ENCODE measurements at regions not wholly inside any gene's neighbourhood (a gene's known extent, or its start where the extent isn't known, plus 50 kb on each side); places are given as distances from the start of the nearest gene placed in this dataset.
"Not testable (repeated sequence)": the region's sequence is repeated elsewhere in the genome, so short reads cannot be mapped to it uniquely, and the experiment has no call there.

DNA sequence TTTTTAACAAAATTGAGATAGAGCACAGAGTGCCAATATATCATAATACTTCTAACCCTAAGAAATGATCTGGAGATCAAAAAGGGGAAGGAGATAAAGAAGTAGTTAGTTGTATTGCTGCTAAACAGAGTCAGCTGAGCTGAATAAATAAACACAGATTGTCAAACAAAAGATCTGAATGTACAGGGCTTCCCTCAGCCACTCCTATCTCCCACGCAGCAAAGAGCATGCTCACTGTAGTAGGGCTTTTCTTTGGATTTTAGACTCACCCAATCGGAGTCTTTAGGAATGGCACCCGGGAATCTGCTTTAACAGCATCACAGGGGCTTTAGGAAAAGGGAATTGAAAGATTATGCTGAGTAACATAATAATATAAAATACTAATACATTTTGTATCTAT is 222.2 kb upstream of the STXBP5 start:
- Histone ChIP-seq H3K36me3 (ENCODE audit: insufficient read depth, low read depth, low read length) (no peaks in the 10 kb centered on the region), H3K4me1 (ENCODE audit: insufficient read depth, low read length) (no peaks in the 10 kb centered on the region), H3K27me3 (ENCODE audit: insufficient read depth, low read length) (no peaks in the 10 kb centered on the region), H3K4me3 (ENCODE audit: low read length) (no peak overlapping the region), H3K27ac (ENCODE audit: low read length) (no peak overlapping the region), H3K9ac (ENCODE audit: low read depth, low read length) (no peak overlapping the region), H3K9me3 (ENCODE audit: insufficient read depth, low read depth, low read length) (no peaks in the 10 kb centered on the region)

DNA sequence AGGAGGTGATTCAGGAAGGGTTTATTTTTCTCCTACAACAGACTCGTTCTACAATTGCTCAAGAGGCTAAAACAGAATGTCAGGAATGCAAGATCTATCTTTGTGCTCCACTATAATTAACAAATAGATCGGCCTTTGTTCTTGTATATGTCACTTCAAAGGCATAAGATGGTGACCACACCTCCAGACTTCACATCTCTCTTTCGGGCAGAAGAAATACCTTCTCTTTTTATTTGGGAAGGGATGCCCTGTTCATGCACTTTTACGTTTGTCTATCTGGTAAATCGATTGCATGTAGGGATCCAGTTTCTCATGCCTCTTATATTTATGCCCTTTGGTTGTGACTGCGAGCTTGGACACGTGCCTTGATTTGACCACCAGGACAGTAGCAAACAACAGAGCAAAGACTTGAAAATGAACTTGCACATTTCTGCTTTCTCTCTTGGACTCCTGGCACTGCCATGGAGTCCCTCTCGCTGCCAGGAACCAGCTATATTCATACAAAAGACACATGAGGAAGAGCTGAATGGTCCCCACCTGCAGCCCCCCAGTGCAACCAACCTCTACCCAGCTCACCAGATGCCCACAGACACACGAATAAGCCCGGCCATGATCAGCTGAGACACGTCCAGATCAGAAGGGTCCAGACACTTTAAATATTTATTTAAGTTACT is 219.8 kb upstream of the STXBP5 start:
- no peaks in the 10 kb centered on the region for H3K9me3 ChIP-seq (ENCODE audit: insufficient read depth, low read depth, low read length)
- no peak overlapping the region for H3K4me3 ChIP-seq (ENCODE audit: low read length)
- H3K36me3 ChIP-seq (ENCODE audit: insufficient read depth, low read depth, low read length), result no peaks in the 10 kb centered on the region
- H3K27me3 ChIP-seq (ENCODE audit: insufficient read depth, low read length), result no peaks in the 10 kb centered on the region
- H3K9ac ChIP-seq (ENCODE audit: low read depth, low read length), result no peak overlapping the region
- no peaks in the 10 kb centered on the region for H3K4me1 ChIP-seq (ENCODE audit: insufficient read depth, low read length)
- H3K27ac ChIP-seq (ENCODE audit: low read length), result no peak overlapping the region

DNA sequence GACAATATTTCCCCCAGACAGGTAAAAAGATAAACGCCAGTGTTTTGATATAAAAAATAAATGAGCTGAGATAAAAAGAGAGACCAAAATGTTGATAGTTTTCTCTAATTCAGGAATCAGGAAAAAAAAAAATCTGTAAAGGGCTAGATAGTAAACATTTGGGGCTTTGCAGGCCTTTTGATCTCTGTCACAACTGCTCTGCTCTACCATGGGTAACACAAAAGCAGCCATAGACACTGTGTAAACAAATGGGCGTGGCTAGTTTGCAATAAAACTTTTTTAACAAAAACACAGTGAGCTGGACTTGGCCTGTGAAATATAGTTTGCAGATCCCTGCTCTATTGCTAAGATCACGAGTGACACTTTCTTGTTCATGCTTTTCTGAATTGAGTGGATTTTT is 219.1 kb upstream of the STXBP5 start:
- H3K9me3 ChIP-seq (ENCODE audit: insufficient read depth, low read depth, low read length), result no peaks in the 10 kb centered on the region
- H3K4me1 ChIP-seq (ENCODE audit: insufficient read depth, low read length), result no peaks in the 10 kb centered on the region
- no peak overlapping the region for H3K9ac ChIP-seq (ENCODE audit: low read depth, low read length)
- H3K4me3 ChIP-seq (ENCODE audit: low read length), result no peak overlapping the region
- H3K27me3 ChIP-seq (ENCODE audit: insufficient read depth, low read length), result no peaks in the 10 kb centered on the region
- H3K36me3 ChIP-seq (ENCODE audit: insufficient read depth, low read depth, low read length), result no peaks in the 10 kb centered on the region
- H3K27ac ChIP-seq (ENCODE audit: low read length), result no peak overlapping the region

DNA sequence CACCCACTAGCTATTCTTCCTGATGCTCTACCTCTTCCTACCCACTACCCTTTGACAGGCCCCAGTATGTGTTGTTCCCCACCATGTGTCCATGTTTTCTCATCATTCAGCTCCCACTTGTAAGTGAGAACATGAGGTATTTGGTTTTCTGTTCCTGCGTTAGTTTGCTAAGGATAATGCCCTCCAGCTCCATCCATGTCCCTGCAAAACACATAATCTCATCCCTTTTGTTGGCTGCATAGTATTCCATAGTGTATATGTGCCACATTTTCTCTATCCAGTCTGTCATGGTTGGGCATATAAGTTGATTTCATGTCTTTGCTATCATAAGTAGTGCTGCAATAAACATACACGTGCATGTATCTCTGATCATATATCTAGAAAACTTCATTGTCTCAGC is 218.3 kb upstream of the STXBP5 start:
- Histone ChIP-seq H3K4me1 (ENCODE audit: insufficient read depth, low read length) (no peaks in the 10 kb centered on the region), H3K27ac (ENCODE audit: low read length) (no peak overlapping the region), H3K9me3 (ENCODE audit: insufficient read depth, low read depth, low read length) (no peaks in the 10 kb centered on the region), H3K27me3 (ENCODE audit: insufficient read depth, low read length) (no peaks in the 10 kb centered on the region), H3K4me3 (ENCODE audit: low read length) (no peak overlapping the region), H3K9ac (ENCODE audit: low read depth, low read length) (no peak overlapping the region), H3K36me3 (ENCODE audit: insufficient read depth, low read depth, low read length) (no peaks in the 10 kb centered on the region)

DNA sequence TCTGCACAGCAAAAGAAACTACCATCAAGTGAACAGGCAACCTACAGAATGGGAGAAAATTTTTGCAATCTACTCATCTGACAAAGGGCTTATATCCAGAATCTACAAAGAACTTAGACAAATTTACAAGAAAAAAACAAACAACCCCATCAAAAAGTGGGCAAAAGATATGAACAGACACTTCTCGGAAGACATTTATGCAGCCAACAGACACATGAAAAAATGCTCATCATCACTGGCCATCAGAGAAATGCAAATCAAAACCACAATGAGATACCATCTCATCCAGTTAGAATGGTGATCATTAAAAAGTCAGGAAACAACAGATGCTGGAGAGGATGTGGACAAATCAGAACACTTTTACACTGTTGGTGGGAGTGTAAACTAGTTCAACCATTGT is 216.3 kb upstream of the STXBP5 start:
- H3K36me3 ChIP-seq (ENCODE audit: insufficient read depth, low read depth, low read length); H3K9me3 ChIP-seq (ENCODE audit: insufficient read depth, low read depth, low read length); H3K4me3 ChIP-seq (ENCODE audit: low read length); H3K27ac ChIP-seq (ENCODE audit: low read length); H3K27me3 ChIP-seq (ENCODE audit: insufficient read depth, low read length); H3K9ac ChIP-seq (ENCODE audit: low read depth, low read length); H3K4me1 ChIP-seq (ENCODE audit: insufficient read depth, low read length): not testable (repeated sequence)

DNA sequence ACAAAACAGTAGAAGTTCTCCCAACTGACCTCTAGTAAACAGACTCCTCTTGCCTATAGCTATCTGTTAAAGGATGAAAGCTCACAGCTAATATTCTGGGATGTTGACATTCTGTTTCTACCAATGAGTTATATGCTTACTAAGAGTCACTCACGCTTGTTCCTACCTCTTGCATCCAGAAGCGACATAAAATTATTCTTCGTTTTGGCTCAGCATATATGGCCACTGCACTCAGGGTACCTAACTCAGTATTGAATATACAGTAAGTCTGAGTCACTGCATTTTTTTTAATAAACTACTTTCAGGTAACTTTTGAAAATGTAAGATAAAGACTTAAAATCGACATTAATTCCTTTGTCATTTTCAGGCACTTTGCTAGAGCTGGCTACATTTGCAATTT is 214.4 kb upstream of the STXBP5 start:
- no peak overlapping the region for H3K4me3 ChIP-seq (ENCODE audit: low read length)
- H3K9me3 ChIP-seq (ENCODE audit: insufficient read depth, low read depth, low read length), result no peaks in the 10 kb centered on the region
- no peaks in the 10 kb centered on the region for H3K27me3 ChIP-seq (ENCODE audit: insufficient read depth, low read length)
- H3K36me3 ChIP-seq (ENCODE audit: insufficient read depth, low read depth, low read length), result no peaks in the 10 kb centered on the region
- H3K27ac ChIP-seq (ENCODE audit: low read length), result no peak overlapping the region
- no peak overlapping the region for H3K9ac ChIP-seq (ENCODE audit: low read depth, low read length)
- H3K4me1 ChIP-seq (ENCODE audit: insufficient read depth, low read length), result no peaks in the 10 kb centered on the region

DNA sequence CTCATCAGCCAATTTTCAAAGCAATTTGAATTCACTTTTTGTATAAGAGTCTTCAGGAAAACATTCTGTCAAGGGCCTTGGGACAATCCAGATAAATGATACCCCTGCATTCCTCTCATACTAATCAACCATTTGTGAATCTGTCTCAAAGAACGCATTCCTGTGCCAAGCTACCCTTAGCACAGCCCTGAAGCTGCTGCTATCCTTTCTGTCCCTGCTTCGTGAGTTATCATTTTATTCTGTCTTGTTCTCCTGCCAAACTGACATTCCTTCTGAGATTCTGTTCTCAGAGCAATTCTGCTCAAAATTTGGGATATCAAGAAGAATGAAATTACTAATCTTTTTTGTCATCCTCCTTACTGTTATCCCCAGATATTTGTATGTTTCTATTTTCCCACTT is 213.9 kb upstream of the STXBP5 start:
- Histone ChIP-seq H3K4me3 (ENCODE audit: low read length) (no peak overlapping the region), H3K27ac (ENCODE audit: low read length) (no peak overlapping the region), H3K27me3 (ENCODE audit: insufficient read depth, low read length) (no peaks in the 10 kb centered on the region), H3K4me1 (ENCODE audit: insufficient read depth, low read length) (no peaks in the 10 kb centered on the region), H3K36me3 (ENCODE audit: insufficient read depth, low read depth, low read length) (no peaks in the 10 kb centered on the region), H3K9me3 (ENCODE audit: insufficient read depth, low read depth, low read length) (no peaks in the 10 kb centered on the region), H3K9ac (ENCODE audit: low read depth, low read length) (no peak overlapping the region)

DNA sequence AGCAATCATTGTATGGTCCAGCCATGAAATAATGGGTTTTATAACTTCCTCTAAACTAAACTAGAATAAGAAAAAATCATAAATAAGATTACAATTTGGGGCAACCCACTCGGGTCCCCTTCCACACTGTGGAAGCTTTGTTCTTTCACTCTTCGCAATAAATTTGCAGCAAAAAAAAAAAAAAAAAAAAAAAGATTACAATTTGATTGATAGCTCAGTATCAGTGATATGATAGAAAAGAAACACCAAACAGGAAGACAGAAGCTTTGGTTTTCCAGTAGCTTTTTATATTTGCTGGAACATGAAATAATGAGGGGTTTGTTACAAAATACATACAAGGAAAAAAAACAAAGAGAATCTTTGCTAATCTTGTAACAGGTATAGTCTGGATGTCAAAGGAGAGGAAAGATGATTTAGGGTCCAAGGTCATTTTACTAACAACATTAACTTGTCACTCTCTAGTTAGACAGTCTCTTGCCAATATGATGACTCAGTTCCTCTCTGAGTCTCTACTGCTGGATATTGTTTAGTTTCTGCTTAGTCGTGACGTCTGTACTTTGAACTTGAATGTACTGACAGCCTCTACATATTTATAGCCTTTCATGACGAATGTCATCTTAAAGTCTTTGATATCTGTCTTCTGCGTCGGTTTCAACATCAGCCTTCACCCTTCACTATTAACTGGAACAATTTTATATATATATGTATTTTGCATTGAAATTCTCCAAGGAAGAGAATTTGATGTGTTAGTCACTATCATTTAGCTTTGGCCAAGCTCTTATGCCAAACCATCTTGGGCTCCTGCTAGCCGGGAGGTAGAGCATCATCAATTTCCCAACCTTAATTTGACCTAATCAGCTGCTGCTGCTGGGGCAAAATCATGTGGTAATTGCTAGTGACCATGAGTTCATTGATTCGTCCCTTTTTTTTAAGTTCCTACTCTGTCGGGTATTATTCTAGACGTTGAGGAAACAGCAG is 213.1 kb upstream of the STXBP5 start:
- no peaks in the 10 kb centered on the region for H3K4me1 ChIP-seq (ENCODE audit: insufficient read depth, low read length)
- no peaks in the 10 kb centered on the region for H3K27me3 ChIP-seq (ENCODE audit: insufficient read depth, low read length)
- no peak overlapping the region for H3K9ac ChIP-seq (ENCODE audit: low read depth, low read length)
- no peaks in the 10 kb centered on the region for H3K36me3 ChIP-seq (ENCODE audit: insufficient read depth, low read depth, low read length)
- H3K4me3 ChIP-seq (ENCODE audit: low read length), result no peak overlapping the region
- H3K27ac ChIP-seq (ENCODE audit: low read length), result no peak overlapping the region
- H3K9me3 ChIP-seq (ENCODE audit: insufficient read depth, low read depth, low read length), result no peaks in the 10 kb centered on the region

DNA sequence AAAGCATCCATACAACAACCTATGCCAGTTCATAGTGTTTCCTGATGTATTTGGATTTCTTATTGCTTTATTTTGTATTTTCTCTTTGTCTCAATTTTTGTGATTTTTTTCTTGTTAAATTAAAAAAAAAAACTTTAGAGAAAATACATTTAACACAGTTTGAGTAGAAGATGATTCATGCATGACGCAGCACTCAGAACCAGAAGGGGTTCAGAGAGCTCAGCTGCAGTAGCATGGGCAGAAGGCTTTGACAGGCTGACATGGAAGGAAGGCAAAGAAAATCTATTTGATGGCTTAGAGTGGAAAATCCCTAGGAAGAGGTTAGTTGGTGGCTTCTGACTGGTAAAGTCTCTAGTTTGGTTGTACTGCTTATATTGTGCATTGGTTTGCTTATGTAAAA is 207.2 kb upstream of the STXBP5 start:
- Histone ChIP-seq H3K27me3 (ENCODE audit: insufficient read depth, low read length) (no peaks in the 10 kb centered on the region), H3K27ac (ENCODE audit: low read length) (no peak overlapping the region), H3K9me3 (ENCODE audit: insufficient read depth, low read depth, low read length) (no peaks in the 10 kb centered on the region), H3K36me3 (ENCODE audit: insufficient read depth, low read depth, low read length) (no peaks in the 10 kb centered on the region), H3K4me3 (ENCODE audit: low read length) (no peak overlapping the region), H3K4me1 (ENCODE audit: insufficient read depth, low read length) (peaks cover 10% of the 10 kb centered on the region; the same call in 1 of the 2 replicates), H3K9ac (ENCODE audit: low read depth, low read length) (no peak overlapping the region)

DNA sequence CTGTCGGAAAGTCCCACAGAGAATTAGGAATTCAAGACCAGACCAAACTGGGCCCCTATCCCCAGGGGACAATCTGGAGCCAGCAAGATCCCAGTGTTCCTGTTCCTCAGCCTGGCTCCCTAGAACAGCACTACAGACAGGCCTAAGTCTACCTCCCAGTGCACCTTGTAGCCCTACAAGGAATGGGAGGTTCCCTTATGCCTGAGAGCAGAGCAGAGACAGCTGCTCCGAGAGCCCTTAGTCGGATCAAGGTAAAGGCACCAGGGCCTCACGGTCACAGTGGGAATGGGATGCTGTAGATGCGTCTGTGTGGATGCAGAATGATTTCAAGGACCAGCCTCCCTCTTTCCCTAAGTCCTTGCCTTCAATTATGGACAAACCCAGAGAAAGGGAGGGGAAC is 204.5 kb upstream of the STXBP5 start:
- Histone ChIP-seq H3K4me1 (ENCODE audit: insufficient read depth, low read length) (peaks cover 10% of the 10 kb centered on the region; the same call in 1 of the 2 replicates), H3K36me3 (ENCODE audit: insufficient read depth, low read depth, low read length) (no peaks in the 10 kb centered on the region), H3K9ac (ENCODE audit: low read depth, low read length) (no peak overlapping the region), H3K4me3 (ENCODE audit: low read length) (no peak overlapping the region), H3K9me3 (ENCODE audit: insufficient read depth, low read depth, low read length) (no peaks in the 10 kb centered on the region), H3K27ac (ENCODE audit: low read length) (no peak overlapping the region), H3K27me3 (ENCODE audit: insufficient read depth, low read length) (no peaks in the 10 kb centered on the region)

DNA sequence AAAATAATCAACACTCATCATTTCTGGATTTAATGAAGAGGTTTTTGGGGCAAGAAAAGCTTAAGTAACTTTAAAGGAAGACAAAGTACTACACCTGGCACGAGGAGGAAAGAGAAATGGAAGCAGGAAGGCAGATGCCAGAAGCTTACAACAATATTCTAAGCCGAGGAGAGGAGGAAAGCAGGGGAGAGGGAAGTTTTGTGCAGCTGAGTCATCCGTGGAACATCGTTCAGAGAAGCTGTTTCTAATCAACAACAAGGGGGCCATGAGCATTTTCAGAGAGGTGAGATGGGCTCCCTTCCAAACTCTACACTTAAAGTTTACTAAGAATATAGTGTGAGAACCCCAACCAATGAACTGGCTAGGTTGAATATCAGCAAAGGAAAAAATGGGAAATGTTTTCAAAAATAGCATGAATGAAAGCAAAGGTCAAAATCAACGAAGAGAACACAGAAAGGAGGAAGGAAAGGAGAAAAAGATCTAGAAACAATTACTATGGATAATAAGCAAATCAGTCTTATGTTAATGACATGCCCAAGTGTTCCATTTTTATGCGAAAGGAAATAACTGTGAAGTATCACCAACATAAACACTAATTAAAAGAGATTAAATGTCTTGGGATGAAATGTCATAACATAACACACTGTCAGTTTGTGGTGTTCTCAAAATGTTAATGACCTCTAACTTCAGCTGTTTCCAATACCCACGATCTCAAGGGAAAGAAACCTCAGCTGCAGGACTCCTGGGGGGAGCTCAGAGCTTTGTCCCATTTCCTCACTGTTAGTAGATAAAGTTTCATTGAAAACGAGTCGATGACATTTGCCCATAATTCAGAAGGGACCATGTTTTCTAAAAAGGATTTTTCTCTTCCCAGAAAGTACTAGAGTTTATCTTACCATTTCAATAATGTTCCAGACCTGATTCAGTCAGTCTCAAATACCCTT is 203.4 kb upstream of the STXBP5 start:
- Histone ChIP-seq H3K27ac (ENCODE audit: low read length) (no peak overlapping the region), H3K9me3 (ENCODE audit: insufficient read depth, low read depth, low read length) (no peaks in the 10 kb centered on the region), H3K9ac (ENCODE audit: low read depth, low read length) (no peak overlapping the region), H3K4me3 (ENCODE audit: low read length) (no peak overlapping the region), H3K27me3 (ENCODE audit: insufficient read depth, low read length) (no peaks in the 10 kb centered on the region), H3K36me3 (ENCODE audit: insufficient read depth, low read depth, low read length) (no peaks in the 10 kb centered on the region), H3K4me1 (ENCODE audit: insufficient read depth, low read length) (peaks cover 10% of the 10 kb centered on the region; the same call in 1 of the 2 replicates)

Measured in iPS-20b (cell line).